H1 (cell line): ENCODE measurements at regions not wholly inside any gene's neighbourhood (a gene's known extent, or its start where the extent isn't known, plus 50 kb on each side); places are given as distances from the start of the nearest gene placed in this dataset.

Source experiments
- BRCA1 ChIP-seq: IDR thresholded peaks from 2 replicates; pipeline ENCODE4 v1.6.1; 2012; ENCODE audit warnings: low read depth, low read length, improper control_type of control experiment
- CHD7 ChIP-seq: fragments of 300-600 bp; sonication (generic); IDR thresholded peaks from 2 replicates; pipeline ENCODE4 v1.7.1; 2012; ENCODE audit warnings: low read length, moderate library complexity, mild to moderate bottlenecking, inconsistent platforms; ENCODE audit not compliant: insufficient replicate concordance
- EGR1 ChIP-seq: IDR thresholded peaks from 2 replicates; pipeline ENCODE4 v1.6.1; 2011; ENCODE audit warnings: low read depth, low read length, borderline replicate concordance
- RAD21 ChIP-seq, 2 experiments: IDR thresholded peaks in 1 of 2; conservative IDR thresholded peaks in 1 of 2; 2 replicates each; pipeline ENCODE4 v1.6.1; 2011; ENCODE audit warnings: low read depth in 2 of 2, low read length in 2 of 2, improper control_type of control experiment in 1 of 2, inconsistent platforms in 1 of 2, mild to moderate bottlenecking in 1 of 2, moderate library complexity in 1 of 2
- SAP30 ChIP-seq: fragments of 300-600 bp; sonication (generic); IDR thresholded peaks from 2 replicates; pipeline ENCODE4 v1.7.1; 2012; ENCODE audit warnings: low read length, moderate library complexity, mild to moderate bottlenecking, inconsistent platforms; ENCODE audit not compliant: insufficient read depth, insufficient replicate concordance
- TF ChIP-seq, protein P1 (sequence below): IDR thresholded peaks from 2 replicates; pipeline ENCODE4 v1.6.1; 2011; ENCODE audit warnings: low read depth, mild to moderate bottlenecking, low read length; ENCODE audit not compliant: insufficient read depth
- TF ChIP-seq, protein P2 (sequence below), 3 experiments: IDR thresholded peaks; 1 replicate in 2 of 3; 2 replicates in 1 of 3; pipeline versions ENCODE4 v1.5.1 to v1.6.1; 2011; ENCODE audit warnings: low read length in 3 of 3, mild to moderate bottlenecking in 3 of 3, inconsistent platforms in 2 of 3, low read depth in 1 of 3, moderate library complexity in 1 of 3; ENCODE audit not compliant: insufficient read depth in 1 of 3; ENCODE audit errors: control extremely low read depth in 1 of 3

DNA sequence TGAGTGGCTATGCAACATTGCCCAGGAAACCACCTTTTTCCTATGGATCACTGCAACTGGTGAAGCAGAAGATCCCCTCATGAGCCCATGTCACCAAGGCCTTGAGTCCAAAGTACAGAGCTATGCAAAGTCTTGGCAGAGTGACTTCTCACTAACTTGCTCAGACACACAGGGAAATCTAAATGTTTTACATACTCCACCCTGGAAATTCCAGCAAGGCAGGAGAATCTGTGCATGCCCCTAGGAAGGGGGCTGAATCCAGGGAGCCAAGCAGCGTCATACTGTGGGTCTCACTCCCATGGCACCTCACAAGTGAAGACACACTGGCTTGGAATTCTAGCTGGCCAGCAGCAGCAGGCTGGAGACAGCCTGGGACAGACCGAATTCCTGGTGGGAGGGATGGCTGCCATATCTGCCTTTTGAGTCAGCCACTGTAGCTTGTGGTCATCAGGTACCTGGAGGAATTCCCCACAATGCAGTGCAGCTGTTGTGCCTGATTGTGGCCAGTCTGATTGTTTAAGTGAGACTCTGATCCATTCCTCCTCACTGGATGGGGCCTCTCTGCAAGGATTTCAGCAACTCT, 1817.4 kb downstream of the SUCLG1 start (continued):
- TF ChIP-seq CHD7: no peak
- TF ChIP-seq, protein P1, sequence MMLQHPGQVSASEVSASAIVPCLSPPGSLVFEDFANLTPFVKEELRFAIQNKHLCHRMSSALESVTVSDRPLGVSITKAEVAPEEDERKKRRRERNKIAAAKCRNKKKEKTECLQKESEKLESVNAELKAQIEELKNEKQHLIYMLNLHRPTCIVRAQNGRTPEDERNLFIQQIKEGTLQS: no peak
- no peak for TF ChIP-seq BRCA1
- no peak for TF ChIP-seq SAP30
- TF ChIP-seq EGR1: no peak
- TF ChIP-seq RAD21 (IDR thresholded peaks at IDR 0.05 in 1 of 2, conservative IDR thresholded peaks at IDR 0.05 in 1 of 2; ENCODE audit: low read depth in 2 of 2, low read length in 2 of 2): no peak
- TF ChIP-seq, protein P2, sequence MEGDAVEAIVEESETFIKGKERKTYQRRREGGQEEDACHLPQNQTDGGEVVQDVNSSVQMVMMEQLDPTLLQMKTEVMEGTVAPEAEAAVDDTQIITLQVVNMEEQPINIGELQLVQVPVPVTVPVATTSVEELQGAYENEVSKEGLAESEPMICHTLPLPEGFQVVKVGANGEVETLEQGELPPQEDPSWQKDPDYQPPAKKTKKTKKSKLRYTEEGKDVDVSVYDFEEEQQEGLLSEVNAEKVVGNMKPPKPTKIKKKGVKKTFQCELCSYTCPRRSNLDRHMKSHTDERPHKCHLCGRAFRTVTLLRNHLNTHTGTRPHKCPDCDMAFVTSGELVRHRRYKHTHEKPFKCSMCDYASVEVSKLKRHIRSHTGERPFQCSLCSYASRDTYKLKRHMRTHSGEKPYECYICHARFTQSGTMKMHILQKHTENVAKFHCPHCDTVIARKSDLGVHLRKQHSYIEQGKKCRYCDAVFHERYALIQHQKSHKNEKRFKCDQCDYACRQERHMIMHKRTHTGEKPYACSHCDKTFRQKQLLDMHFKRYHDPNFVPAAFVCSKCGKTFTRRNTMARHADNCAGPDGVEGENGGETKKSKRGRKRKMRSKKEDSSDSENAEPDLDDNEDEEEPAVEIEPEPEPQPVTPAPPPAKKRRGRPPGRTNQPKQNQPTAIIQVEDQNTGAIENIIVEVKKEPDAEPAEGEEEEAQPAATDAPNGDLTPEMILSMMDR (IDR thresholded peaks at IDR 0.05; ENCODE audit: control extremely low read depth in 1 of 3, insufficient read depth in 1 of 3, low read depth in 1 of 3, low read length in 3 of 3): no peak
